H1 (cell line): ENCODE measurements at regions not wholly inside any gene's neighbourhood (a gene's known extent, or its start where the extent isn't known, plus 50 kb on each side); places are given as distances from the start of the nearest gene placed in this dataset.
"Not testable (repeated sequence)": the region's sequence is repeated elsewhere in the genome, so short reads cannot be mapped to it uniquely, and the experiment has no call there.

Experiments used
- CTCF ChIA-PET: fragments of 300-600 bp; sonication (Branson Sonifier 250); formaldehyde crosslinking; loops from one replicate; lab custom pipeline; 2021; ENCODE audit not compliant: partially characterized antibody; lab: Charles Lee
- POLR2A ChIA-PET: fragments of 300-600 bp; sonication (Branson Sonifier 250); formaldehyde crosslinking; loops from one replicate; lab custom pipeline; 2021; ENCODE audit warnings: inconsistent platforms; ENCODE audit not compliant: partially characterized antibody; lab: Charles Lee
- DNase-seq, 2 experiments: peaks; one replicate each; pipeline versions ENCODE4 v3.0.0 to v3.0.0-alpha.2; 2010 to 2022; ENCODE audit warnings: low spot score in 2 of 2, low read depth in 1 of 2, mixed read lengths in 1 of 2
- FAIRE-seq: peaks from 2 replicates; lab custom pipeline; 2011; peaks lifted over from hg19 to GRCh38; lab: Jason Lieb, UNC
- H2AFZ ChIP-seq: 2 replicates; pipeline ENCODE4 v1.8.1; 2012; ENCODE audit warnings: low read length, inconsistent platforms
- H2AK5ac ChIP-seq: 2 replicates; pipeline ENCODE4 v1.6.1; 2013; ENCODE audit warnings: low read depth, low read length
- H2BK120ac ChIP-seq: replicated peaks from 2 replicates; pipeline ENCODE3; 2013; ENCODE audit warnings: low read depth, low read length, inconsistent platforms
- H2BK12ac ChIP-seq: 2 replicates; pipeline ENCODE4 v1.6.1; 2013; ENCODE audit warnings: low read depth, low read length
- H2BK15ac ChIP-seq: 2 replicates; pipeline ENCODE4 v1.6.1; 2013; ENCODE audit warnings: low read length
- H2BK20ac ChIP-seq: 2 replicates; pipeline ENCODE4 v1.6.1; 2013; ENCODE audit warnings: low read length
- H2BK5ac ChIP-seq: 2 replicates; pipeline ENCODE4 v1.6.1; 2013; ENCODE audit warnings: low read depth, low read length
- H3K14ac ChIP-seq: 2 replicates; pipeline ENCODE4 v1.6.1; 2013; ENCODE audit warnings: inconsistent platforms; ENCODE audit not compliant: insufficient read length
- H3K18ac ChIP-seq: 2 replicates; pipeline ENCODE4 v1.6.1; 2013; ENCODE audit warnings: low read length; ENCODE audit errors: extremely low read depth
- H3K23ac ChIP-seq: 2 replicates; pipeline ENCODE4 v1.6.1; 2013; ENCODE audit warnings: inconsistent platforms; ENCODE audit not compliant: insufficient read length
- H3K23me2 ChIP-seq: 2 replicates; pipeline ENCODE4 v1.6.1; 2013; ENCODE audit warnings: low read depth, low read length
- H3K27ac ChIP-seq: 2 replicates; pipeline ENCODE4 v1.6.1; 2011; ENCODE audit warnings: low read depth, low read length, inconsistent platforms
- H3K27me3 ChIP-seq, 4 experiments: replicated peaks in 1 of 4; 1 replicate in 1 of 4; 2 replicates in 3 of 4; pipeline versions ENCODE4 v1.6.1 to v1.8.1; 2011 to 2013; ENCODE audit warnings: low read length in 3 of 4, mild to moderate bottlenecking in 3 of 4, inconsistent platforms in 2 of 4, mixed read lengths in 2 of 4, moderate library complexity in 1 of 4; ENCODE audit not compliant: control insufficient read depth in 3 of 4, insufficient read depth in 3 of 4; ENCODE audit errors: extremely low read depth in 1 of 4
- H3K36me3 ChIP-seq, 4 experiments: 2 replicates each; pipeline versions ENCODE4 v1.6.1 to v1.8.1; 2011 to 2013; ENCODE audit warnings: mild to moderate bottlenecking in 4 of 4, low read length in 3 of 4, moderate library complexity in 2 of 4, control low read depth in 1 of 4, inconsistent platforms in 1 of 4; ENCODE audit not compliant: insufficient read depth in 4 of 4, control insufficient read depth in 2 of 4
- H3K4ac ChIP-seq: replicated peaks from 2 replicates; pipeline ENCODE3; 2013; ENCODE audit warnings: low read length, low read depth, mixed read lengths, inconsistent platforms; ENCODE audit not compliant: insufficient read length
- H3K4me1 ChIP-seq, 4 experiments: replicated peaks in 1 of 4; 1 replicate in 1 of 4; 2 replicates in 3 of 4; pipeline versions ENCODE4 v1.6.1 to v1.8.1; 2011 to 2013; ENCODE audit warnings: low read length in 3 of 4, inconsistent platforms in 2 of 4, mixed read lengths in 1 of 4; ENCODE audit not compliant: insufficient read depth in 4 of 4, control insufficient read depth in 3 of 4
- H3K4me2 ChIP-seq, 2 experiments: 2 replicates each; pipeline versions ENCODE4 v1.6.1 to v1.8.1; 2011 to 2013; ENCODE audit warnings: low read depth in 2 of 2, low read length in 2 of 2, control low read depth in 1 of 2, inconsistent platforms in 1 of 2, mild to moderate bottlenecking in 1 of 2; ENCODE audit not compliant: insufficient read depth in 1 of 2
- H3K4me3 ChIP-seq, 4 experiments: fragments of 200-600, 300-600 bp in 1 of 4; sonication (generic), shearing (Covaris generic), sonication (Bioruptor Twin) in 1 of 4; 2 replicates each; pipeline versions ENCODE4 v1.5.1 to v1.8.1; 2011 to 2016; ENCODE audit warnings: low read length in 4 of 4, low read depth in 3 of 4, control low read depth in 2 of 4, inconsistent platforms in 2 of 4, mild to moderate bottlenecking in 2 of 4, mixed read lengths in 1 of 4, moderate library complexity in 1 of 4; ENCODE audit not compliant: insufficient read depth in 2 of 4; ENCODE audit errors: extremely low read depth in 1 of 4
- H3K56ac ChIP-seq: replicated peaks from 2 replicates; pipeline ENCODE3; 2013; ENCODE audit warnings: low read depth, mild to moderate bottlenecking, mixed read lengths, low read length, inconsistent platforms; ENCODE audit not compliant: insufficient read length
- H3K79me1 ChIP-seq: 2 replicates; pipeline ENCODE4 v1.6.1; 2013; ENCODE audit warnings: low read depth, low read length, control low read depth
- H3K79me2 ChIP-seq, 2 experiments: 2 replicates each; pipeline versions ENCODE4 v1.6.1 to v1.8.1; 2012 to 2013; ENCODE audit warnings: low read length in 2 of 2, mild to moderate bottlenecking in 2 of 2, inconsistent platforms in 1 of 2; ENCODE audit not compliant: insufficient read depth in 2 of 2, control insufficient read depth in 1 of 2
- H3K9ac ChIP-seq, 4 experiments: replicated peaks in 1 of 4; 1 replicate in 1 of 4; 2 replicates in 3 of 4; pipeline versions ENCODE4 v1.6.1 to v1.8.1; 2011 to 2013; ENCODE audit warnings: low read depth in 3 of 4, low read length in 3 of 4, control low read depth in 2 of 4, mild to moderate bottlenecking in 2 of 4, moderate library complexity in 2 of 4, inconsistent platforms in 1 of 4; ENCODE audit errors: extremely low read depth in 1 of 4
- H3K9me3 ChIP-seq, 2 experiments: 2 replicates each; pipeline versions ENCODE4 v1.6.1 to v1.8.1; 2012 to 2013; ENCODE audit warnings: mild to moderate bottlenecking in 2 of 2, moderate library complexity in 2 of 2, control low read depth in 1 of 2, inconsistent platforms in 1 of 2, low read depth in 1 of 2, low read length in 1 of 2, mixed read lengths in 1 of 2; ENCODE audit not compliant: insufficient read depth in 2 of 2
- H4K20me1 ChIP-seq, 2 experiments: replicated peaks in 1 of 2; 2 replicates each; pipeline versions ENCODE3 to v1.8.1; 2011 to 2013; ENCODE audit warnings: inconsistent platforms in 2 of 2, low read length in 2 of 2, mild to moderate bottlenecking in 1 of 2; ENCODE audit not compliant: insufficient read depth in 2 of 2, control insufficient read depth in 1 of 2
- H4K5ac ChIP-seq: 2 replicates; pipeline ENCODE4 v1.6.1; 2013; ENCODE audit warnings: low read length, low read depth, mixed read lengths, inconsistent platforms; ENCODE audit not compliant: insufficient read length
- H4K8ac ChIP-seq: 2 replicates; pipeline ENCODE4 v1.8.0; 2013; ENCODE audit warnings: mild to moderate bottlenecking, moderate library complexity, low read length, inconsistent platforms; ENCODE audit not compliant: insufficient read depth; ENCODE audit errors: extremely low read depth
- H4K91ac ChIP-seq: replicated peaks from 2 replicates; pipeline ENCODE3; 2013; ENCODE audit warnings: low read length, mixed read lengths, inconsistent platforms; ENCODE audit not compliant: insufficient read length

- H3K18ac ChIP-seq, H3K4me2 ChIP-seq, H2BK120ac ChIP-seq, H4K8ac ChIP-seq, CTCF ChIA-PET, H4K91ac ChIP-seq, DNase-seq, H3K4ac ChIP-seq, H3K9me3 ChIP-seq, H2BK12ac ChIP-seq, H3K36me3 ChIP-seq, H3K4me3 ChIP-seq, H4K20me1 ChIP-seq, H2BK15ac ChIP-seq, H3K27ac ChIP-seq, H3K14ac ChIP-seq, H2AFZ ChIP-seq, FAIRE-seq, H3K9ac ChIP-seq, H2AK5ac ChIP-seq, H3K56ac ChIP-seq, H2BK20ac ChIP-seq, H3K27me3 ChIP-seq, H3K23me2 ChIP-seq, H3K23ac ChIP-seq, POLR2A ChIA-PET, H2BK5ac ChIP-seq, H4K5ac ChIP-seq, H3K79me1 ChIP-seq, H3K79me2 ChIP-seq: not testable (repeated sequence)
- peaks cover 0 to 12% (median 5%) of the 10 kb centered on the region in 4 experiments; a peak in 3 of 7 replicates for H3K4me1 ChIP-seq
Measured at GRCh38 chr2:143837055-143837454, 682.9 kb downstream of the ZEB2 start.
